ENCODE measurements at regions not wholly inside any gene's neighbourhood (a gene's known extent, or its start where the extent isn't known, plus 50 kb on each side); places are given as distances from the start of the nearest gene placed in this dataset.

DNA sequence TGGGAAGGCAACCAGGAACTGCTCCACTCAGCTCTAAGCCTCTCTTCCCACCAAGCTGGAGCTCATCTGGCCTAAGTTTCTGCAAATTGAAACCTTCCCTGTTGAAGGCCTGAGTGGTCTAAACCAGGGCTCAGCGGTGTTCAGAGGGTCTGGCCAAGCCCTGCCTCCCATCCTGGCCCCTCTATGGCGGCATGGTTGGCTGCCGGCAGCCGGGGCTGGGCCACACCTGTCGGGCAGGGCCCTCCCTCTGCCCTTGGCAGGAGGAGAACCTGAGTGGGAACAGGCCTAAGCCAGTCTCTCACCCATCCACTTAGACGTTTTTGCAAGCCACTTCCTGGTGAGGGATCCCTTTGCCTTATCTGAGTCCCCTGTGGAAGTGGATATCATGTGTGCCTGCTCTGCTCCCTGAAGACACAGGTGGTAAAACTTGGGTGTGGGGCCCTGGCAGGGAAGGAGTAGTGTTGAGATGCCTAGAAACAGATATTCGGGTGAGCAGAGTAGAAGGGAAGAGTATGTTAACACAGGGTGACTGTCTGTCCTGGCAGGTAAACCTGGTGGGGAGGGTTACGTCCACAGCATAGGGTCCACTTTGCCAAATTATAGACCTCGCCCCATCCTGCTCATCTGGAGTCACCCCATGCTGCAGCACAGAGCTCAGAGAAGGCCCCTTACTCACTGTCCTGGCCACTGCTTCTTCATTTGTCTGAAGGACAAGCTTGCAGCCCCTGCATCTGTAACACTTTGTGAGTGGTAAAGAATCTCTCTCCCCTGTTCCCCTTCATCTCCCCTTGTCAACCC, 63.0 kb upstream of the SIX2 start:
- TF ChIP-seq, protein P1, sequence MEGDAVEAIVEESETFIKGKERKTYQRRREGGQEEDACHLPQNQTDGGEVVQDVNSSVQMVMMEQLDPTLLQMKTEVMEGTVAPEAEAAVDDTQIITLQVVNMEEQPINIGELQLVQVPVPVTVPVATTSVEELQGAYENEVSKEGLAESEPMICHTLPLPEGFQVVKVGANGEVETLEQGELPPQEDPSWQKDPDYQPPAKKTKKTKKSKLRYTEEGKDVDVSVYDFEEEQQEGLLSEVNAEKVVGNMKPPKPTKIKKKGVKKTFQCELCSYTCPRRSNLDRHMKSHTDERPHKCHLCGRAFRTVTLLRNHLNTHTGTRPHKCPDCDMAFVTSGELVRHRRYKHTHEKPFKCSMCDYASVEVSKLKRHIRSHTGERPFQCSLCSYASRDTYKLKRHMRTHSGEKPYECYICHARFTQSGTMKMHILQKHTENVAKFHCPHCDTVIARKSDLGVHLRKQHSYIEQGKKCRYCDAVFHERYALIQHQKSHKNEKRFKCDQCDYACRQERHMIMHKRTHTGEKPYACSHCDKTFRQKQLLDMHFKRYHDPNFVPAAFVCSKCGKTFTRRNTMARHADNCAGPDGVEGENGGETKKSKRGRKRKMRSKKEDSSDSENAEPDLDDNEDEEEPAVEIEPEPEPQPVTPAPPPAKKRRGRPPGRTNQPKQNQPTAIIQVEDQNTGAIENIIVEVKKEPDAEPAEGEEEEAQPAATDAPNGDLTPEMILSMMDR (IDR thresholded peaks at IDR 0.05) = no peak
- no peak for TF ChIP-seq POLR2A (IDR thresholded peaks at IDR 0.05)

DNA sequence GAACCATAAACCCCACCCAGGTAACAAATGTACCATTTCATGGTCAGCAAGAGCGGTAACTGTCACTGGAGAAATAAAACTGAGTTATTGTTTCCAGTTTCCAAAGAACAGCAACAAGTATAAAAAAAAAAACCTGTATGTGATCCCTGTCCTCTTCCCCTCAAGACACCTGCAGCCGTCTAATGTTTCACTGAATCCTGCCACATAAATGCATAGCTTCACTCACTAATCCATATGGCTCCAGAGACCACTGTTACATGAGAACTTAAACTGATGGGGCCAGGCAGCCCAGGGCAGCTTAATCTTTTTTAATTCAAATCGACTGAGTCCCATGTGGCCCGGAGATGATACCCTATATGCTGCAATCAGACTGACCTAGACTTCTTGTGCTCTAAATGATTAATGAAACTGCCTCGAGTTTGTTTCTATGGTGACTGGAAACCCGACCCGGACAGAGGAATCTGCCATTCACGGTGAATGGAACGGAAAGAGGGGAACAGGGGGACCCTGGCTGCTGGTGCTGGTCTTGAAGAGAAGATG, 60.9 kb upstream of the SIX2 start:
- no peaks in the 10 kb centered on the region for H3K4me1 ChIP-seq
- H3K9me3 ChIP-seq = no peaks in the 10 kb centered on the region
- H3K36me3 ChIP-seq (ENCODE audit: low read depth, missing control alignments) = no peaks in the 10 kb centered on the region
- DNase-seq = no peak
- H3K27me3 ChIP-seq = no peaks in the 10 kb centered on the region
- 38 to 41% methylated on average over 9 of the region's 9 CpGs for WGBS, 2 donors
- intact Hi-C loops (cut with DNase I; ENCODE audit: low total_unique reads) = no loop called here
- no peak overlapping the region for H3K4me3 ChIP-seq
- TF ChIP-seq, protein P1 (IDR thresholded peaks at IDR 0.05) = no peak
- no peak for TF ChIP-seq POLR2A (IDR thresholded peaks at IDR 0.05)
- no peak overlapping the region for H3K27ac ChIP-seq

More for the DNA sequence above, 63.0 kb upstream of the SIX2 start:
- intact Hi-C loops (cut with DNase I; ENCODE audit: low total_unique reads) = no loop called here
- H3K9me3 ChIP-seq = no peaks in the 10 kb centered on the region
- H3K4me3 ChIP-seq = no peak overlapping the region
- no peaks in the 10 kb centered on the region for H3K36me3 ChIP-seq (ENCODE audit: low read depth, missing control alignments)
- H3K27ac ChIP-seq = no peak overlapping the region
- no peaks in the 10 kb centered on the region for H3K4me1 ChIP-seq
- no peaks in the 10 kb centered on the region for H3K27me3 ChIP-seq
- DNase-seq = no peak
- WGBS, 2 donors = 86 to 90% methylated on average over 6 to 9 of the region's 9 CpGs

DNA sequence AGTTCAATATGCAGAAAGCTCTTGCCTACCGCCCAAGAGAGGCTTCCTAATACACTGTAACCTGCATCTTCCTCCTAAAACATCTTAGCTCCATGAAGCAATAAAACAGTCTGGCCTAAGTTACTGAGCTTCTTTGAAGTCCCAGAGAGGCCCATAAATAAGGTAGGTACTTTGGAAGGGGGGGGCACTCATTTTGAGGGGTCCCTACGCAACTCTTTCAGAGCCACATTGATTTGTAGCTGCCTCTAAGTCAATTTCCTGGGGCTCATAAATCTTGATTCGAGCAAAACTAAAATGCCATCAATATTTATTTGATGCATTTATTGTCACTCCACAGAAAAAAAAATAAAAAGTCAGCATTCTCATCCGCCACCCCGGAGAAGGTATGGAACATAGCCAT, 60.4 kb upstream of the SIX2 start:
- 64 to 77% methylated on average over 5 of the region's 5 CpGs for WGBS, 2 donors
- TF ChIP-seq, protein P1 (IDR thresholded peaks at IDR 0.05) = no peak
- TF ChIP-seq POLR2A (IDR thresholded peaks at IDR 0.05) = no peak
- no peak for DNase-seq
- intact Hi-C loops (cut with DNase I; ENCODE audit: low total_unique reads) = no loop called here
- H3K27me3 ChIP-seq = no peaks in the 10 kb centered on the region
- no peak overlapping the region for H3K27ac ChIP-seq
- no peaks in the 10 kb centered on the region for H3K4me1 ChIP-seq
- H3K36me3 ChIP-seq (ENCODE audit: low read depth, missing control alignments) = no peaks in the 10 kb centered on the region
- no peak overlapping the region for H3K4me3 ChIP-seq
- no peaks in the 10 kb centered on the region for H3K9me3 ChIP-seq

DNA sequence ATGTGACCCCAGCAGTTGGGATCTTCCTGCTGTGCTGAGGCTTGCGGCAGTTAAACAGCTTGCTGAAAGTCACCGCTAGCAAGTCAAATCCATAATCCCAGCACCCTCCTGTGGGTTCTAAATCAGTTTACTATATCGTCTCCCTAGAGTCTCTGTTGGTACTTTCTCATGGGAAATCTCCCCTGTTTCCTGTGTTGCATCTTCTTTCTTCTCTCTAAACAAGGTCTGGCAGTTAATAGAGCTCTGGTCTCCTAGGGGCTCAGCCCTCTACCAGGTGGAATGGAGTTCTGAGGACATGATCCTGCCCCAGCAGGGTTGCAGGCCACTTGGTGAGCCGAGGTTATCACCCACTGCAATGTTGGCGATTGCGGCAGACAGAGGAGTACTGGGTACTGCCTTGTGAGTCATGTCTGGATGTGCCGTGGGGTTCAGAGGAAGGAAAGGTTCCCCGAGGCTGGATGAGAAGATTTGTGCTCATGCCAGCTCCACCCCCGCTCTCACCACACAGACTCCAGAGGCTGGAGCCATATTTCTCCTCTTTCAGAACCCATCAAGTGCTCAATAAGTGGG, 59.4 kb upstream of the SIX2 start:
- Histone ChIP-seq H3K27me3 (no peaks in the 10 kb centered on the region), H3K36me3 (ENCODE audit: low read depth, missing control alignments) (no peaks in the 10 kb centered on the region), H3K27ac (no peak overlapping the region), H3K4me1 (no peaks in the 10 kb centered on the region), H3K9me3 (no peaks in the 10 kb centered on the region), H3K4me3 (no peak overlapping the region)
- TF ChIP-seq POLR2A (IDR thresholded peaks at IDR 0.05) = no peak
- TF ChIP-seq, protein P1 (IDR thresholded peaks at IDR 0.05) = no peak
- WGBS, 2 donors = 60 to 80% methylated on average over 9 of the region's 9 CpGs
- no peak for DNase-seq
- intact Hi-C loops (cut with DNase I; ENCODE audit: low total_unique reads) = no loop called here

All from testis (tissue), 2 donors.